ENCODE measurements at regions not wholly inside any gene's neighbourhood (a gene's known extent, or its start where the extent isn't known, plus 50 kb on each side); places are given as distances from the start of the nearest gene placed in this dataset.

DNA sequence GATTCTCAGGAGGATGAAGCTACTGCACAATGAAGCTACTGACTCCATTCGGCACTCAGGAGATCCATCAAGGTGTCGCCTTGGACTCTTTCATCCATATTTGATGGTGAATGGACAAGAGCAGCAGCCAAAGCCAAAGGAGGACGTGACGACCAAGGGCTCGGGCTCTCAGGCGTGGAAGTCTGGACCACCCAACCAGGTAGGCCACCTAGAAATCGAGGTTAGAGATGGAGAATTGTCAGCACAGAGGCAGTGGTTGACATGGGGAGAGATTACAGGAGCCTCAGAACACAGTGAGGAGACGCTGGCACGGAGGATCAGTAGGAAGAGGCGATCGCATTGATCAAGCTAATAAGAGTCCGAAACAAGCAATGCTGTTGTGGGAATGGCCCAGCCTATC lies 240.5 kb upstream of the ID2 start:
- H3K36me3 ChIP-seq (ENCODE audit: insufficient read depth, low read length, poor library complexity, severe bottlenecking) = no peaks in the 10 kb centered on the region
- H3K27ac ChIP-seq (ENCODE audit: low read depth, low read length, poor library complexity, severe bottlenecking) = no peak overlapping the region
- no peaks in the 10 kb centered on the region for H3K27me3 ChIP-seq (replicated peaks; ENCODE audit: insufficient read depth, low read depth, low read length, poor library complexity)
- ChIA-PET CTCF (no interaction called here), POLR2A (ENCODE audit: low non-redundant PET) (no interaction called here)
- no peak overlapping the region for H3K4me3 ChIP-seq (ENCODE audit: low read depth, low read length, poor library complexity, severe bottlenecking)
- no peaks in the 10 kb centered on the region for H3K9me3 ChIP-seq (ENCODE audit: low read depth, low read length, poor library complexity, severe bottlenecking)
- H3K4me1 ChIP-seq (ENCODE audit: insufficient read depth, low read length, poor library complexity, severe bottlenecking) = peaks cover 3% of the 10 kb centered on the region
- BruUV-seq (replicated peaks) = no TSS peak
- no peak for DNase-seq (ENCODE audit: low spot score)
- intact Hi-C loops (cut with micrococcal nuclease; ENCODE audit: unreplicated experiment) = no loop called here
- TF ChIP-seq EZH2 (IDR thresholded peaks at IDR 0.05; ENCODE audit: borderline replicate concordance, low read depth, low read length, poor library complexity, severe bottlenecking) = no peak
- TF ChIP-seq, protein P1, sequence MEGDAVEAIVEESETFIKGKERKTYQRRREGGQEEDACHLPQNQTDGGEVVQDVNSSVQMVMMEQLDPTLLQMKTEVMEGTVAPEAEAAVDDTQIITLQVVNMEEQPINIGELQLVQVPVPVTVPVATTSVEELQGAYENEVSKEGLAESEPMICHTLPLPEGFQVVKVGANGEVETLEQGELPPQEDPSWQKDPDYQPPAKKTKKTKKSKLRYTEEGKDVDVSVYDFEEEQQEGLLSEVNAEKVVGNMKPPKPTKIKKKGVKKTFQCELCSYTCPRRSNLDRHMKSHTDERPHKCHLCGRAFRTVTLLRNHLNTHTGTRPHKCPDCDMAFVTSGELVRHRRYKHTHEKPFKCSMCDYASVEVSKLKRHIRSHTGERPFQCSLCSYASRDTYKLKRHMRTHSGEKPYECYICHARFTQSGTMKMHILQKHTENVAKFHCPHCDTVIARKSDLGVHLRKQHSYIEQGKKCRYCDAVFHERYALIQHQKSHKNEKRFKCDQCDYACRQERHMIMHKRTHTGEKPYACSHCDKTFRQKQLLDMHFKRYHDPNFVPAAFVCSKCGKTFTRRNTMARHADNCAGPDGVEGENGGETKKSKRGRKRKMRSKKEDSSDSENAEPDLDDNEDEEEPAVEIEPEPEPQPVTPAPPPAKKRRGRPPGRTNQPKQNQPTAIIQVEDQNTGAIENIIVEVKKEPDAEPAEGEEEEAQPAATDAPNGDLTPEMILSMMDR (conservative IDR thresholded peaks at IDR 0.05; ENCODE audit: low read depth, low read length) = no peak

DNA sequence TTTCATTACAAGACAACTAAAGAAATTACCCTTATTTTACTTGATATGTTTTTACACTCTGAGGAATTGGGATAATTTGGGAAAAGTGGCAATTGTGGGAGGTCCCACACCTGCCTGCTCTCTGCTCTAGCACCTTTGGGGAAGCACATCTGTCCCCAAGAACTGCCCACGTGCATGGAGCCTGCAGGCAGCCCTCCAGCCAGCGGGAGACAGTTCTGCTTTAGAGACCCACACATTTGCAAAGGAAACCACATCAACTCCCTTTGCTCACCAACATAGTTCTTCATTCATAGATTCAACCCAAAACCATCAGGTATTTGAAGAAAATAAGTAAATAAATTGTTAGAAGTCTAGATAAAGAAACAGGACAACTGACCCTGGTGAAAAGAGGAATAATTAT lies 239.9 kb upstream of the ID2 start:
- Histone ChIP-seq H3K4me1 (ENCODE audit: insufficient read depth, low read length, poor library complexity, severe bottlenecking) (no peaks in the 10 kb centered on the region), H3K4me3 (ENCODE audit: low read depth, low read length, poor library complexity, severe bottlenecking) (no peak overlapping the region), H3K9me3 (ENCODE audit: low read depth, low read length, poor library complexity, severe bottlenecking) (no peaks in the 10 kb centered on the region), H3K27me3 (replicated peaks; ENCODE audit: insufficient read depth, low read depth, low read length, poor library complexity) (no peaks in the 10 kb centered on the region), H3K27ac (ENCODE audit: low read depth, low read length, poor library complexity, severe bottlenecking) (no peak overlapping the region), H3K36me3 (ENCODE audit: insufficient read depth, low read length, poor library complexity, severe bottlenecking) (no peaks in the 10 kb centered on the region)
- no TSS peak for BruUV-seq (replicated peaks)
- POLR2A ChIA-PET (ENCODE audit: low non-redundant PET) = no interaction called here
- no peak for TF ChIP-seq EZH2 (IDR thresholded peaks at IDR 0.05; ENCODE audit: borderline replicate concordance, low read depth, low read length, poor library complexity, severe bottlenecking)
- TF ChIP-seq, protein P1 (conservative IDR thresholded peaks at IDR 0.05; ENCODE audit: low read depth, low read length) = no peak
- no peak for DNase-seq (ENCODE audit: low spot score)
- intact Hi-C loops (cut with micrococcal nuclease; ENCODE audit: unreplicated experiment) = no loop called here
- CTCF ChIA-PET = no interaction called here

DNA sequence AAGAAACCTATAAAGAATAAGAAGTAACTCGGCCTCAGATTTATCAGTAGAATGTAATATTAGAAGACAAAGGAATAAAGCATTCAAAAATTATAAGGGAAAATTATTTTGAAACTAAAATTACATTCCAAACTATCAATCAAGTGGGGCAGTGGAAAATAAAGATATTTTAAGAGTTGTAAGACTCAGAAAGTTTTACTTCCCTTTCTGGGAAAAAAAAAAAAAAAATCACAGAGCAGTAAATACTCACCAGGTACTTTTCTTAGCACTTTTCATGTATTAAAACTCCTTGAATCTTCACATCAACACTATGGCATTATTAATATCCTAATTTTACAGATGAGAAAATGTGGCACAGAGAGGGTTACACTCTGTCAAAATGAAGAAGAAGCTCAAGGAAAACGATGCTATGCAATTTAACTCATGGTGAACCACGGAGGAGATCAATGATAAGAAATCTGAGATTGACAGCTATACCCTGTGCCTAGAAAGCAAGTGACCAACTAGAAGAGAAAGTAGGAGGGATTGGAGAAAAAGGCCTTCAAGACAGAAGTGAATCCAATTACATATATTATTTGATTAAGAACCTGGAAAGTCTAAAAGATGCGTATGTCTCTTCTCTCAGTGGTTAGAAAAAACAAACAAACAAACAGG lies 238.9 kb upstream of the ID2 start:
- no peak for TF ChIP-seq EZH2 (IDR thresholded peaks at IDR 0.05; ENCODE audit: borderline replicate concordance, low read depth, low read length, poor library complexity, severe bottlenecking)
- TF ChIP-seq, protein P1 (conservative IDR thresholded peaks at IDR 0.05; ENCODE audit: low read depth, low read length) = no peak
- CTCF ChIA-PET = no interaction called here
- Histone ChIP-seq H3K27ac (ENCODE audit: low read depth, low read length, poor library complexity, severe bottlenecking) (no peak overlapping the region), H3K27me3 (replicated peaks; ENCODE audit: insufficient read depth, low read depth, low read length, poor library complexity) (no peaks in the 10 kb centered on the region), H3K9me3 (ENCODE audit: low read depth, low read length, poor library complexity, severe bottlenecking) (no peaks in the 10 kb centered on the region), H3K4me3 (ENCODE audit: low read depth, low read length, poor library complexity, severe bottlenecking) (no peak overlapping the region), H3K36me3 (ENCODE audit: insufficient read depth, low read length, poor library complexity, severe bottlenecking) (no peaks in the 10 kb centered on the region), H3K4me1 (ENCODE audit: insufficient read depth, low read length, poor library complexity, severe bottlenecking) (no peaks in the 10 kb centered on the region)
- POLR2A ChIA-PET (ENCODE audit: low non-redundant PET) = no interaction called here
- BruUV-seq (replicated peaks) = no TSS peak
- intact Hi-C loops (cut with micrococcal nuclease; ENCODE audit: unreplicated experiment) = no loop called here
- DNase-seq (ENCODE audit: low spot score) = no peak
